AG04450 (cell line): ENCODE measurements at regions not wholly inside any gene's neighbourhood (a gene's known extent, or its start where the extent isn't known, plus 50 kb on each side); places are given as distances from the start of the nearest gene placed in this dataset.
"Not testable (repeated sequence)": the region's sequence is repeated elsewhere in the genome, so short reads cannot be mapped to it uniquely, and the experiment has no call there.

Experiments used
- CTCF ChIA-PET: fragments of 300-600, 350-600 bp; formaldehyde crosslinking; extraction: SDS; loops from one replicate; lab custom pipeline; 2022; ENCODE audit warnings: antibody characterized with exemption, inconsistent platforms; lab: Charles Lee
- POLR2A ChIA-PET: fragments of 350-600 bp; formaldehyde crosslinking; extraction: SDS; loops from one replicate; lab custom pipeline; 2021; ENCODE audit warnings: antibody characterized with exemption, inconsistent platforms; lab: Yijun Ruan, JAX
- DNase-seq: peaks from one replicate; pipeline ENCODE4 v3.0.0-alpha.2; 2011; ENCODE audit warnings: low read depth, low spot score
- H3K27ac ChIP-seq: one replicate; pipeline ENCODE4 v1.5.1; 2012; ENCODE audit warnings: low read depth, low read length, control low read depth
- H3K27me3 ChIP-seq: one replicate; pipeline ENCODE4 v1.6.0; 2012; ENCODE audit warnings: low read length; ENCODE audit not compliant: control insufficient read depth, insufficient read depth
- H3K4me3 ChIP-seq: 2 replicates; pipeline ENCODE4 v1.5.1; 2011; ENCODE audit warnings: mild to moderate bottlenecking, low read depth, low read length, control low read depth
- H3K9me3 ChIP-seq: 2 replicates; pipeline ENCODE4 v1.5.1; 2012; ENCODE audit warnings: low read length; ENCODE audit not compliant: control insufficient read depth, insufficient read depth
- CTCF ChIP-seq: IDR thresholded peaks from 2 replicates; pipeline ENCODE4 v1.5.1; 2011; ENCODE audit warnings: low read depth, low read length, control low read depth, inconsistent platforms

GRCh38 chr7:56206420-56206819, 90.2 kb upstream of the NUPR2 start:
- ChIA-PET POLR2A (no interaction called here), CTCF (no interaction called here)
- H3K9me3 ChIP-seq: peaks cover 15% of the 10 kb centered on the region
- DNase-seq: no peak
- no peak for TF ChIP-seq CTCF
- no peak overlapping the region for H3K27ac ChIP-seq
- H3K4me3 ChIP-seq: no peak overlapping the region
- no peaks in the 10 kb centered on the region for H3K27me3 ChIP-seq

- no peak for TF ChIP-seq CTCF
- Histone ChIP-seq H3K4me3 (no peak overlapping the region), H3K27me3 (no peaks in the 10 kb centered on the region), H3K9me3 (no peaks in the 10 kb centered on the region; the same call in 1 of the 2 replicates), H3K27ac (no peak overlapping the region)
- POLR2A ChIA-PET: no interaction called here
- CTCF ChIA-PET: no interaction called here
- no peak for DNase-seq
Measured at GRCh38 chr7:56199639-56200038, 83.4 kb upstream of the NUPR2 start.

DNA sequence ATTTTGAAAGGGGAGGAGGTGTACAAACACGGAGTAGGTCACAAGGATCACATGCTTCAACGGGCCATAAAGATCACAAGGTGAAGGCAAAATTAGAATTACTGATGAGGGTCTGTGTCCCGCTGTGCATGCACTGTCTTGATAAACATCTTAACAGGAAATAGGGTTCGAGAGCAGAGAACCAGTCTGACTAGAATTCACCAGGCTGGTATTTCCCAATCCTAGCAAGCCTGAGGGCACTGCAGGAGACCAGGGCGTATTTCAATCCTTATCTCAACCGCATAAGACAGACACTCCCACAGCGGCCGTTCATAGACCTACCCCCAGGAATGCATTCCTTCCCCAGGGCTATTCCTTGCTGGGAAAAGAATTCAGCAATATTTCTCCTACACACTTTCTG, 80.0 kb upstream of the NUPR2 start:
- H3K4me3 ChIP-seq, H3K27me3 ChIP-seq, POLR2A ChIA-PET, DNase-seq, H3K9me3 ChIP-seq, H3K27ac ChIP-seq: not testable (repeated sequence)
- CTCF ChIA-PET: interaction anchor here (0.6 kb wide), 1 partner anchor 87 kb away, joined by 5 read pairs; no protein-coding TSS in a partner anchor

DNA sequence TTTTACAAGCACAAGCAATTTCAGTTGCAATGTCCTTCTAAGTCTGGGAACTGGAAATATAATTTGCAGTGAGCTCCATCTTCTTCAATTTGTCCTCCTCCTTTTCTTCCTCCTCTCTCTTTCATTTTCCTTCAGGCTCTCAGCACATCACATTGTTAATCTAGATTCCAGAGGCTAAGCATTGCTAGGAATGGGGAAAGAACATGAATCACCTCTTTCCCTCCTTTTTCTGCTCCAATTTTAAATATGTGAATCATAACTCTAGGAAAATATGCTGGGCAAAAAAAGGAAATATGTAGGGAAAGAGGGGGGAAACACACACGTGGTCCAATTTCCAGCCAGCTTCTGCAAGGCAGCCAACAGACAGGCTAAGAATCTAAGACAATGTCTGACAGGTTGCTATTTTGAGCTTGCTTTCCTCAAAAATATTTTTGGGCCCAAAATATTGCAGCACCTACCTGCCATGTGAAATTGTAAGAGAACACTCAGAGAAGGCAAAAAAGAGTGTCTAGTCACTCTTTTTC, 72.7 kb upstream of the NUPR2 start:
- ChIA-PET POLR2A (no interaction called here), CTCF (no interaction called here)
- H3K27me3 ChIP-seq: no peaks in the 10 kb centered on the region
- no peak overlapping the region for H3K4me3 ChIP-seq
- H3K9me3 ChIP-seq: peaks cover 11% of the 10 kb centered on the region; the same call in 1 of the 2 replicates
- no peak for DNase-seq
- TF ChIP-seq CTCF: no peak
- H3K27ac ChIP-seq: no peak overlapping the region

DNA sequence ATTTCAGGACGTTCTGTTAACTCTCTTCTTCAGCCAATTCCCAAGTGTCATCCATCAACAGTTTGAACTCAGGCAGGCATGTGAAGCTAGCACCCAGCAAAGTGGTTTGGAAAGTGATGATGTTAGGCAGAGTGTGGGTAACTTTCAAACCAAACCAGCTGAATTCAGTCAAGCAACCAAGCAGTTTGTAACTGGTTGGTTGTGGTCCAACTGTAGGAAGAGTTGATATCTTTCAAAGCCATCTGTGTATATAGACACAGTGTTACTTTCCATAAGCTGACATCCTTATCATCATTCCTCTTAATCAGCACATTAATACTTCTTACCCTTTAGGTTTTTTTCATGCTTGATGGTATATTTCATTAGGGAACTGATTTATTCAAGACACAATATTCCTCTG, 72.2 kb upstream of the NUPR2 start:
- POLR2A ChIA-PET: no interaction called here
- TF ChIP-seq CTCF: no peak
- peaks cover 11% of the 10 kb centered on the region; the same call in 1 of the 2 replicates for H3K9me3 ChIP-seq

More for the DNA sequence above, 72.2 kb upstream of the NUPR2 start:
- Histone ChIP-seq H3K27ac (no peak overlapping the region), H3K27me3 (no peaks in the 10 kb centered on the region), H3K4me3 (no peak overlapping the region)
- DNase-seq: no peak
- CTCF ChIA-PET: no interaction called here
